ENCODE measurements at regions not wholly inside any gene's neighbourhood (a gene's known extent, or its start where the extent isn't known, plus 50 kb on each side); places are given as distances from the start of the nearest gene placed in this dataset.

GRCh38 chr9:129330711-129331492 lies 152.8 kb upstream of the IER5L start:
- H3K4me3 ChIP-seq (ENCODE audit: low read depth, low read length), result no peak overlapping the region
- TF ChIP-seq, protein P1, sequence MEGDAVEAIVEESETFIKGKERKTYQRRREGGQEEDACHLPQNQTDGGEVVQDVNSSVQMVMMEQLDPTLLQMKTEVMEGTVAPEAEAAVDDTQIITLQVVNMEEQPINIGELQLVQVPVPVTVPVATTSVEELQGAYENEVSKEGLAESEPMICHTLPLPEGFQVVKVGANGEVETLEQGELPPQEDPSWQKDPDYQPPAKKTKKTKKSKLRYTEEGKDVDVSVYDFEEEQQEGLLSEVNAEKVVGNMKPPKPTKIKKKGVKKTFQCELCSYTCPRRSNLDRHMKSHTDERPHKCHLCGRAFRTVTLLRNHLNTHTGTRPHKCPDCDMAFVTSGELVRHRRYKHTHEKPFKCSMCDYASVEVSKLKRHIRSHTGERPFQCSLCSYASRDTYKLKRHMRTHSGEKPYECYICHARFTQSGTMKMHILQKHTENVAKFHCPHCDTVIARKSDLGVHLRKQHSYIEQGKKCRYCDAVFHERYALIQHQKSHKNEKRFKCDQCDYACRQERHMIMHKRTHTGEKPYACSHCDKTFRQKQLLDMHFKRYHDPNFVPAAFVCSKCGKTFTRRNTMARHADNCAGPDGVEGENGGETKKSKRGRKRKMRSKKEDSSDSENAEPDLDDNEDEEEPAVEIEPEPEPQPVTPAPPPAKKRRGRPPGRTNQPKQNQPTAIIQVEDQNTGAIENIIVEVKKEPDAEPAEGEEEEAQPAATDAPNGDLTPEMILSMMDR (IDR thresholded peaks at IDR 0.05; ENCODE audit: borderline replicate concordance, insufficient read depth, low read depth, low read length), result no peak

DNA sequence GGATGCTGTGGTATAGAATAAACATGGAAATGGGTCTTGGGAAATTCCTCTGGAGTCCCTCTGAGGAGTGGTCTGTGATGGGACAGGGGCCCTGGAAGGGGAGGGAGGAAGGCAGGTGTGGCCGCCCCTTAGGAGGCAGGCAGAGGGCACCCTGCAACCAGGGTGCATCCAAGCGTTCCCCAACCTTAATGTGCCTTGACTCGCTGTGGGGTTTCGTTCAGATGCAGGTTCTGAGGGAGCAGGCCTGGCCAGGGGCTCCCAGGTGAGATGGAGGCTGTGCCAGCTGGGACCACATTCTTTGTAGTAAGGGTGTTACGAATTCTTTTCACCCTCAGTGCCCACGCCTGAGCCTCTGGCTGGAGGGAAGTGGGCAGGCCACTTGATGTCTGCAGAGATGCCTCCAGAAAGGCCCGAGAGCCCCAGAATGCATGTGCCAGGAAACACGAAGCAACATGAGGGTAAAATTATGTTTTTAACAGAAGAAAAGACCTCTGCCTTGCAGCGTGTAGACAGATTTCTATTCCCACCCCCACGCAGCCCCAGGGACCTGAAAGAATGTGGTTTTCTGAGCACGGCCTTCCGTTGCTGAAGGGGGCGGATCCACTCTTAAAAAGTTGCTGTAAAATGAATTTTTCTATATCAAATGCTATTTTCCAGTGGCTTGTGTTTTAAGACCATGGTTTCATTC lies 150.4 kb upstream of the IER5L start:
- TF ChIP-seq, protein P1 (IDR thresholded peaks at IDR 0.05; ENCODE audit: borderline replicate concordance, insufficient read depth, low read depth, low read length), result no peak
- no peak overlapping the region for H3K4me3 ChIP-seq (ENCODE audit: low read depth, low read length)

DNA sequence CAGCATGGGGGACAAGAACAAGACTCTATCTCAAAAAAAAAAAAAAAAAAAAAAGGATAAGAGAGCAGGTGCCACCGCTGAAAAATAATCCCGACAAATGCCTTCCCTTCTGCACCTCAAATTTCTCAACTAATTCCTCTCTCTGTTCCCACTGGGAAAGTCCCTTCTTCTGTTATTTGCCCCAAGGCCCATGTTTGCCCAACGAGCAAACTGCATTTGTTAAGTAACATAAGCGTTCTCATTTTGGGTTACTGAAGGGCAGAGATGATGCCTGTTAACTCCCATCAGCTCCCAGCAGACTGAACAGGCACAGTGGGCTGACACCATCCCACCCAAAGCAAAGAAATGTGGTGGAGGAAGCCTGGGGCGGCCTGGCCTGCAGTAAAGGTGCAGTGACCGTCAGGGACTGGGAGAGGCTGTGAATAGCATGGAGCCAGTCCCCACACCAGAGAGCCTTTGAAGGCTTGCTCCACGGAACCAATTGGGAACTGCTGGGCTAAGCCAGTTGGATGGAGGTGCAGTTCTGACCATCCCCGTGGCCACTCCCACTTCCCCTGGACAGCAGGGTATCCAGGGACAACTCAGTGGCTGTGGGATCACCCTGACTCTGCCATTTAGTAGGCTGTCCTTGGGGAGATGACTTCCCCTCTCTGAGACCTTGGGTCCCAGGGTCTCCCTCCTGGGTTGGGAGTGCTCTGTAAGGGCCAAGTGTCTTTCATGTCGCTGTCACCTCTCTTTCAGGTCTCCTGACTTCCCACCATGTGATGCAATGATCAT lies 149.7 kb upstream of the IER5L start:
- H3K4me3 ChIP-seq (ENCODE audit: low read depth, low read length), result no peak overlapping the region
- TF ChIP-seq, protein P1 (IDR thresholded peaks at IDR 0.05; ENCODE audit: borderline replicate concordance, insufficient read depth, low read depth, low read length), result no peak

DNA sequence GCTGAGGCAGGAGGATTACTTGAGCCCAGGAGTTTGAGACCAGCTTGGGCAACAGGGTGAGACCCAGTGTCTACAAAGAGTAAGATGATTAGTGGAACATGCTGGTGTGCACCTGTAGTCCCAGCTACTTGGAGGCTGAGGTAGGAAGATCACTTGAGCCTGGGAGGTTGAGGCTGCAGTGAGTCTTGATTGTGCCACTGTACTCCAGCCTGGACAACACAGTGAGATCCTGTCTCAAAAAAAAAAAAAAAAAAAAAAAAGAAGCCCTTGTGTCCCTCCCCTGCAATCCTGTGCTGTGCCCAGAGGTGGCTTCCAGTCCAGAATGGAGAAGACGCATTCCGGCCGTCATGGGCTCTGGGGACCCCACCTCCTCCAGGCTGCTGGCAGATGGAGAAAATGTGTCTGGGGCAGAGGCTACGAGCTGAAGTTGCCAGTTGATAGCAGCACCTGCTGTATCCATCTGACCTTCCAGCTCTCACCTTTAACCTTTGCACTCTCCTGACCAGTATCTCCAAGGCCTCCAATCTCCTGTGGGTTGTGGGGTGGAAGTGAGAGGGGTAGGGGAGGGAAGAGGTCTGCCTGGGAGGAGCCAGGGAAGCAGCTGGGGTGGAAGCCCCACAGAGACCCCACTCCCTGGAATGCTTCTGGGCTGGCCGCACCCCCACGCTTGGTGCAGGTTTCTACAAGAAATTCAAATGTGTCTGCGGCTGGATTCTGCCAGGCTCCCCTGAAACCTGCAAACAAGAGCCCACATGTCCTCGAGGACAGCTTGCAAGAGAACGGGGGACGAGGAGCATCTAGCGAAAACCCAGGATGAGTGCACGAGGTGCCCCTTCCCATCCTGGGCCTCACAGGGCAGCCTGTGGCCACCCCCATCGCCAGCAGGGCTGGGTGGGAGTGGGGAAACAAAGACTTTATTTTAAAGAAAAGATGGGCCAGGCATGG lies 148.3 kb upstream of the IER5L start:
- TF ChIP-seq, protein P1 (IDR thresholded peaks at IDR 0.05; ENCODE audit: borderline replicate concordance, insufficient read depth, low read depth, low read length), result no peak
- H3K4me3 ChIP-seq (ENCODE audit: low read depth, low read length), result no peak overlapping the region

GRCh38 chr9:129324808-129325502 lies 146.9 kb upstream of the IER5L start:
- TF ChIP-seq, protein P1 (IDR thresholded peaks at IDR 0.05; ENCODE audit: borderline replicate concordance, insufficient read depth, low read depth, low read length), result no peak
- H3K4me3 ChIP-seq (ENCODE audit: low read depth, low read length), result no peak overlapping the region
